Glutamatergic neuron (in vitro differentiated cells): ENCODE measurements at regions not wholly inside any gene's neighbourhood (a gene's known extent, or its start where the extent isn't known, plus 50 kb on each side); places are given as distances from the start of the nearest gene placed in this dataset.
A peak's percentile ranks its signal among the peaks of the same experiment; 100 is the strongest.

ENCODE experiments used
- DNase-seq: peaks from one replicate; pipeline ENCODE4 v3.0.0; 2022
- H3K27ac Mint-ChIP-seq: one replicate; pipeline ENCODE4 v1.8.0; 2020; ENCODE audit warnings: mild to moderate bottlenecking, mixed read lengths, inconsistent platforms; ENCODE audit not compliant: unreplicated experiment
- H3K27me3 Mint-ChIP-seq: one replicate; pipeline ENCODE4 v1.8.0; 2020; ENCODE audit warnings: mild to moderate bottlenecking, moderate library complexity, mixed read lengths, inconsistent platforms; ENCODE audit not compliant: unreplicated experiment
- H3K36me3 Mint-ChIP-seq: one replicate; pipeline ENCODE4 v1.8.0; 2020; ENCODE audit warnings: mild to moderate bottlenecking, mixed read lengths, inconsistent platforms; ENCODE audit not compliant: unreplicated experiment
- H3K4me1 Mint-ChIP-seq: one replicate; pipeline ENCODE4 v1.8.0; 2020; ENCODE audit warnings: mild to moderate bottlenecking, low read depth, mixed read lengths, inconsistent platforms; ENCODE audit not compliant: unreplicated experiment
- H3K4me3 Mint-ChIP-seq: one replicate; pipeline ENCODE4 v1.8.0; 2020; ENCODE audit warnings: mild to moderate bottlenecking, mixed read lengths, inconsistent platforms; ENCODE audit not compliant: unreplicated experiment
- H3K9me3 Mint-ChIP-seq: one replicate; pipeline ENCODE4 v1.8.0; 2020; ENCODE audit warnings: mild to moderate bottlenecking, moderate library complexity, mixed read lengths, inconsistent platforms; ENCODE audit not compliant: unreplicated experiment
- TF ChIP-seq, protein P1 (sequence below): fragments of 200-600 bp; sonication (generic); IDR thresholded peaks from one replicate; pipeline ENCODE4 v1.5.0; 2021; ENCODE audit not compliant: partially characterized antibody, unreplicated experiment

DNA sequence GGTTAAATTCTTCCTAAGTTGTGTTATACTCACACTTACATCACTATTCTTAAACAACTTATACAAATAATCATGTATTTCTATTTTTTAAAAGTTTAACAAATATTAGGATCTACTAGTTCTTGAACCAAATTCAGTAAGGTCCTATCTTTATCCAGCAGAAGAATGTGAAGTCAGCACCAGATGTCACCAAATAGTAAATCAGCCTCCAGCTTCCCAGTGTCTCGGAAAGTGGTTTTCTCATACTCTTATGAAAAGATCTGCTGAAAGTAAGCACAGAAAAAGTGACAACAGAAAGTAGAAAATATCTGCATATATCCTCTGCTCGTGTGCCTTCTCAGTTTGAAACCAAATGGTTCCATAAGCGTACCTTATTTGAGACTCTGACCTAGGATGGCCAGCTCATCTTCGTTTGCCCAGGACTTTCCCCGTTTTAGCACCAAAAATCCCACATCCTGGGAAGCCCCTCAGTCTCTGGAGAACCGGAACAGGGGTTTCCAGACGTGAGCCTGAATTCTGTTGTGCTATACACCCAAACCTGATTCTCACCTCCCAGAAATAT, 98.0 kb upstream of the DCLK2 start:
- H3K36me3 Mint-ChIP-seq, result no peaks in the 10 kb centered on the region
- H3K27ac Mint-ChIP-seq, result no peak overlapping the region
- peaks cover 5% of the 10 kb centered on the region for H3K4me1 Mint-ChIP-seq

DNA sequence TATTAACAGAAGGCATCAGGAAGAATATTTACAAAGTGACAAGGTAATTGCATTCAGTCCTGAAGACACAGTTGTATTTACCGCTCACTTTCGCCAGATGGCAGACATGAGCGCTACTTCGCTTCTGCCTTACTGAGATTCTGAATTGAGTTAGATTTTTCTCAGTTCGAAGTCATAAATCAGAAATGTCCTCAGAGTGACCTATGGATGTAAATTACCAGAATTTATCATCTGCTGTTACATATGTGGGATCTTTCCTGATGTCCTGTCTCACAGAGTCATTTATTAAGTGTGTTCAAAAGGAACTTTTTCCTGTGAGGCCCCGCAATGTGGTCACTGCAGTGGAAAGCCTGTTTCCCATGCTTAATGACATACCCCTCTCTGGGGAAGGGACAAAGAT, 97.3 kb upstream of the DCLK2 start:
- no peaks in the 10 kb centered on the region for H3K36me3 Mint-ChIP-seq
- no peak overlapping the region for H3K27ac Mint-ChIP-seq
- TF ChIP-seq, protein P1, sequence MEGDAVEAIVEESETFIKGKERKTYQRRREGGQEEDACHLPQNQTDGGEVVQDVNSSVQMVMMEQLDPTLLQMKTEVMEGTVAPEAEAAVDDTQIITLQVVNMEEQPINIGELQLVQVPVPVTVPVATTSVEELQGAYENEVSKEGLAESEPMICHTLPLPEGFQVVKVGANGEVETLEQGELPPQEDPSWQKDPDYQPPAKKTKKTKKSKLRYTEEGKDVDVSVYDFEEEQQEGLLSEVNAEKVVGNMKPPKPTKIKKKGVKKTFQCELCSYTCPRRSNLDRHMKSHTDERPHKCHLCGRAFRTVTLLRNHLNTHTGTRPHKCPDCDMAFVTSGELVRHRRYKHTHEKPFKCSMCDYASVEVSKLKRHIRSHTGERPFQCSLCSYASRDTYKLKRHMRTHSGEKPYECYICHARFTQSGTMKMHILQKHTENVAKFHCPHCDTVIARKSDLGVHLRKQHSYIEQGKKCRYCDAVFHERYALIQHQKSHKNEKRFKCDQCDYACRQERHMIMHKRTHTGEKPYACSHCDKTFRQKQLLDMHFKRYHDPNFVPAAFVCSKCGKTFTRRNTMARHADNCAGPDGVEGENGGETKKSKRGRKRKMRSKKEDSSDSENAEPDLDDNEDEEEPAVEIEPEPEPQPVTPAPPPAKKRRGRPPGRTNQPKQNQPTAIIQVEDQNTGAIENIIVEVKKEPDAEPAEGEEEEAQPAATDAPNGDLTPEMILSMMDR, result peak; percentile 73
- no peaks in the 10 kb centered on the region for H3K9me3 Mint-ChIP-seq
- DNase-seq, result peak; percentile 72
- H3K4me3 Mint-ChIP-seq, result no peak overlapping the region
- H3K27me3 Mint-ChIP-seq, result peaks cover 2% of the 10 kb centered on the region
- H3K4me1 Mint-ChIP-seq, result peaks cover 5% of the 10 kb centered on the region

More for the DNA sequence above, 98.0 kb upstream of the DCLK2 start:
- TF ChIP-seq, protein P1, result no peak
- Mint-ChIP-seq H3K4me3 (no peak overlapping the region), H3K27me3 (peaks cover 2% of the 10 kb centered on the region), H3K9me3 (no peaks in the 10 kb centered on the region)
- DNase-seq, result no peak

DNA sequence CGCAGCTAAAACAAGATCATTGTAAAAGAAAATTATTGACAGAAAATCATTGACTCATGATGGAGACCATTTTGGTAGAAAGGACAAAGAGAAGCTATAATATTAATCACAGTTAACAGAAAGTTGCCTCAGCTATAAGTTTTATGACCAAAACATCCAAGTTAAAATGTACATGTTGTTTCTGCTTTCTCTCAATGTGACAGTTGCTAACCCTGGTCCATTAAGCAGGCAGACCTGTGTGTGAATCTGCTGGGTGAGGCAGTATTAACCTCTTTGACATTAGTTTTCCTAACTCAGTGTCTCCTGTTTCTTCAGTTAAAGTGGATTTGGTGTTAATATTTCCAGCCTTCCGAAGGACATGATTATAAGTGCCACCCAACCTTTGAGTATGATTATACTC, 94.8 kb upstream of the DCLK2 start:
- H3K27ac Mint-ChIP-seq, result no peak overlapping the region
- H3K36me3 Mint-ChIP-seq, result no peaks in the 10 kb centered on the region
- H3K4me3 Mint-ChIP-seq, result no peak overlapping the region
- TF ChIP-seq, protein P1, result no peak
- DNase-seq, result no peak
- peaks cover 16% of the 10 kb centered on the region for H3K4me1 Mint-ChIP-seq
- no peaks in the 10 kb centered on the region for H3K9me3 Mint-ChIP-seq
- H3K27me3 Mint-ChIP-seq, result peaks cover 2% of the 10 kb centered on the region

DNA sequence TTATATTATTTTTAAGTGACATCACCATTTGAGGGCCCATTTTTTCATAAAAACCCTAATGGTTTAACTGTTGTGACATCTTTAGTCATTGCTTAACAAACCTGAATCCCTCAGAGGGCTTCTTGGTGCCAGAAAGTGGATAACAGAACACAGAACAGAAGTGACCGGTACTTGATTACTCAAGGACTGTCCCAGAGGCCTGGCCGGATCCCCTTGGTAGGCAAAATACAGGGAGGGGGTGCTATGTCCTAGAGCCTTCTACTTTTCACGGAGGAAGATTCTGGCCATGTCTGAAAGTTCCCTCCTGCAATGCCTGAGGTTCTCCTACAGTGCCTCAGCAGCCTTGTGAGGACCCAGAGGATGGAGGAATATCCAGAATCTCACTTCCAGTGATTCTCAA, 94.3 kb upstream of the DCLK2 start:
- Mint-ChIP-seq H3K4me1 (peaks cover 16% of the 10 kb centered on the region), H3K27ac (no peak overlapping the region), H3K36me3 (no peaks in the 10 kb centered on the region), H3K27me3 (peaks cover 2% of the 10 kb centered on the region), H3K4me3 (no peak overlapping the region), H3K9me3 (no peaks in the 10 kb centered on the region)
- no peak for DNase-seq
- TF ChIP-seq, protein P1, result no peak

DNA sequence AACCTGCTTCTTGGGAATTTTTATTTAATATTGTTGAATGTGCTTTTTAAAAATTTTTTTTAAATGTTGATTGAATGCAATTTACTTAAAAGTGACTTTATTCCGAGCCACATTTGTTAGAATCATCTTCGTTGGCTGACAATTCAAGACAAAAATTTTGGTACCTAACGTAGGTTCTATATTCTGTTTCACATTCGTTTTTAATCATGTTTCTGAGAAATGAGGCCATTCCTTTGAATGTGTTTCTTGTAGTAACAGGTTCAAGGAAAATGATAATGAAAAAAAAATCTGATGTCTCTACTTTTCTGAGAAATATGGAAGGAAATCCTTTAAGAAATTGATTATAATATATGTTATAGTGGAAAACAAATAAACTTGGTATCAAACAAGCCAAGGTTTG, 92.3 kb upstream of the DCLK2 start:
- TF ChIP-seq, protein P1, result no peak
- Mint-ChIP-seq H3K4me1 (peaks cover 16% of the 10 kb centered on the region), H3K27me3 (peaks cover 2% of the 10 kb centered on the region), H3K9me3 (no peaks in the 10 kb centered on the region), H3K36me3 (no peaks in the 10 kb centered on the region), H3K4me3 (no peak overlapping the region), H3K27ac (no peak overlapping the region)
- DNase-seq, result no peak
